ENCODE measurements at regions not wholly inside any gene's neighbourhood (a gene's known extent, or its start where the extent isn't known, plus 50 kb on each side); places are given as distances from the start of the nearest gene placed in this dataset.

DNA sequence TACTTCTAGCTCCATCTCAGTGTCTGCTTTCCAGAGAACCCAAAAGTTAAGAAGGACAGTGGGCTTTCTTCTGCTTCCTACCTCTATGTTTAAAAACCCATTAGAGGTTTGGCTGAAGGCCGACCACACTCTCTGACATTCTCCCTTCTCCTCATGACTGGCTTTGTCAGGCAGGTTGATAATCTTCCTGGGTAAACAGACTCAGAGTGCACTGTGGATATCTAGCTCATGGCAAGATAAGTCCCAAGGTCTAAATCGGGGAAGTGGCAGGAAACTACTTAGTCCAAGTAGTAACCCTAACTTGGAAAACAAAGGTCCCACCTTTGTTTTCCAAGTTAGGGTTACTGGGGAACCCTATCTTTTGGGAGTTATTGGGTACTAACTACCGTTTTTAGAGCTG lies 161.9 kb upstream of the SPAG17 start:
- no peak for DNase-seq (ENCODE audit: low spot score)
- Histone ChIP-seq H3K9me2 (ENCODE audit: insufficient read depth, low read length) (no peaks in the 10 kb centered on the region), H3K4me1 (ENCODE audit: insufficient read depth, low read length, poor library complexity, severe bottlenecking) (no peaks in the 10 kb centered on the region), H4K20me1 (ENCODE audit: insufficient read depth, low read length) (no peaks in the 10 kb centered on the region), H3K27ac (ENCODE audit: low read depth, low read length, poor library complexity, severe bottlenecking) (no peak overlapping the region), H3K9me3 (ENCODE audit: low read length) (no peaks in the 10 kb centered on the region), H3K36me3 (ENCODE audit: insufficient read depth, low read length) (no peaks in the 10 kb centered on the region), H3K4me2 (ENCODE audit: low read length) (no peak overlapping the region), H2AFZ (ENCODE audit: low read length) (no peak overlapping the region), H3K79me2 (ENCODE audit: insufficient read depth, low read depth, low read length) (no peaks in the 10 kb centered on the region), H3K4me3 (ENCODE audit: low read depth, low read length, poor library complexity, severe bottlenecking) (no peak overlapping the region)
- CTCF ChIA-PET (ENCODE audit: unreplicated experiment): no interaction called here
- TF ChIP-seq EZH2phosphoT487 (IDR thresholded peaks at IDR 0.05; ENCODE audit: borderline replicate concordance, low read depth, low read length): no peak
- TF ChIP-seq, protein P1, sequence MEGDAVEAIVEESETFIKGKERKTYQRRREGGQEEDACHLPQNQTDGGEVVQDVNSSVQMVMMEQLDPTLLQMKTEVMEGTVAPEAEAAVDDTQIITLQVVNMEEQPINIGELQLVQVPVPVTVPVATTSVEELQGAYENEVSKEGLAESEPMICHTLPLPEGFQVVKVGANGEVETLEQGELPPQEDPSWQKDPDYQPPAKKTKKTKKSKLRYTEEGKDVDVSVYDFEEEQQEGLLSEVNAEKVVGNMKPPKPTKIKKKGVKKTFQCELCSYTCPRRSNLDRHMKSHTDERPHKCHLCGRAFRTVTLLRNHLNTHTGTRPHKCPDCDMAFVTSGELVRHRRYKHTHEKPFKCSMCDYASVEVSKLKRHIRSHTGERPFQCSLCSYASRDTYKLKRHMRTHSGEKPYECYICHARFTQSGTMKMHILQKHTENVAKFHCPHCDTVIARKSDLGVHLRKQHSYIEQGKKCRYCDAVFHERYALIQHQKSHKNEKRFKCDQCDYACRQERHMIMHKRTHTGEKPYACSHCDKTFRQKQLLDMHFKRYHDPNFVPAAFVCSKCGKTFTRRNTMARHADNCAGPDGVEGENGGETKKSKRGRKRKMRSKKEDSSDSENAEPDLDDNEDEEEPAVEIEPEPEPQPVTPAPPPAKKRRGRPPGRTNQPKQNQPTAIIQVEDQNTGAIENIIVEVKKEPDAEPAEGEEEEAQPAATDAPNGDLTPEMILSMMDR (conservative IDR thresholded peaks at IDR 0.05; ENCODE audit: low read length): no peak
- POLR2A ChIA-PET: no interaction called here
- intact Hi-C loops (cut with micrococcal nuclease; ENCODE audit: unreplicated experiment): no loop called here
- BruUV-seq (replicated peaks): no TSS peak

- CTCF ChIA-PET (ENCODE audit: unreplicated experiment): no interaction called here
- TF ChIP-seq EZH2phosphoT487 (IDR thresholded peaks at IDR 0.05; ENCODE audit: borderline replicate concordance, low read depth, low read length): no peak
- TF ChIP-seq, protein P1 (conservative IDR thresholded peaks at IDR 0.05; ENCODE audit: low read length): no peak
- H3K27ac ChIP-seq (ENCODE audit: low read depth, low read length, poor library complexity, severe bottlenecking): no peak overlapping the region
- no peak for DNase-seq (ENCODE audit: low spot score)
- intact Hi-C loops (cut with micrococcal nuclease; ENCODE audit: unreplicated experiment): no loop called here
- POLR2A ChIA-PET: no interaction called here
- H3K79me2 ChIP-seq (ENCODE audit: insufficient read depth, low read depth, low read length): no peaks in the 10 kb centered on the region
- H3K9me2 ChIP-seq (ENCODE audit: insufficient read depth, low read length): no peaks in the 10 kb centered on the region
- no peak overlapping the region for H3K4me2 ChIP-seq (ENCODE audit: low read length)
- H2AFZ ChIP-seq (ENCODE audit: low read length): no peak overlapping the region
- no peaks in the 10 kb centered on the region for H4K20me1 ChIP-seq (ENCODE audit: insufficient read depth, low read length)
- H3K9me3 ChIP-seq (ENCODE audit: low read length): no peaks in the 10 kb centered on the region
- H3K36me3 ChIP-seq (ENCODE audit: insufficient read depth, low read length): no peaks in the 10 kb centered on the region
- H3K4me1 ChIP-seq (ENCODE audit: insufficient read depth, low read length, poor library complexity, severe bottlenecking): peaks cover under 1% of the 10 kb centered on the region
- no peak overlapping the region for H3K4me3 ChIP-seq (ENCODE audit: low read depth, low read length, poor library complexity, severe bottlenecking)
- BruUV-seq (replicated peaks): no TSS peak
Measured at GRCh38 chr1:118340928-118341910, 156.2 kb upstream of the SPAG17 start.

Measured in OCI-LY7 (cell line).